ENCODE measurements at regions not wholly inside any gene's neighbourhood (a gene's known extent, or its start where the extent isn't known, plus 50 kb on each side); places are given as distances from the start of the nearest gene placed in this dataset.

GRCh38 chr13:105127732-105128131 is 1407.7 kb downstream of the EFNB2 start:
- DNase-seq (ENCODE audit: low spot score): no peak

- DNase-seq (ENCODE audit: low spot score): no peak
Observed at GRCh38 chr13:105121221-105121620, 1414.2 kb downstream of the EFNB2 start.

GRCh38 chr13:105118426-105118985 is 1417.0 kb downstream of the EFNB2 start:
- DNase-seq (ENCODE audit: low spot score): no peak

- no peak for DNase-seq (ENCODE audit: low spot score)
Observed at GRCh38 chr13:105116966-105117365, 1418.5 kb downstream of the EFNB2 start.

GRCh38 chr13:105112561-105112960 is 1422.9 kb downstream of the EFNB2 start:
- no peak for DNase-seq (ENCODE audit: low spot score)

GRCh38 chr13:105107781-105108180 is 1427.7 kb downstream of the EFNB2 start:
- no peak for DNase-seq (ENCODE audit: low spot score)

- no peak for DNase-seq (ENCODE audit: low spot score)
Observed at GRCh38 chr13:105105471-105105870, 1430.0 kb downstream of the EFNB2 start.

DNA sequence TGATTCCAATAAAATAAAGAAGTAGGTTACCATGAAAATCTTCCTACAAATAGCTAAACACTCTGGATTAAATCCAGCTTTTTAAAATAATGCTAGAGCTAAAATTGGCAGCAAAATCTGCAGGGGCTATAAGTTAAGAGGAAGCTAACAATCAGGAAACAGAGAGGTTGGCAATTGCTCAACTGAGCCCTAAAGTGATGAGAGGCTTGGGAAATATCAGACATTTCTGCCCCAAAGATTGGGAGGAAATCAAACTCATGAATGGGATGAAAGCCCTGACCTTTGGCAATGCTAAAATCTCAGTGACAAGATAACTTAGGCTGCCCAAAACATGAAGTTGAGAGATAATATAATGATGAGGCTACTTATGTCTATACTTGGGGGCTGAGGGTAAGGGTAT is 1437.9 kb downstream of the EFNB2 start:
- no peak for DNase-seq (ENCODE audit: low spot score)

GRCh38 chr13:105089858-105090643 is 1445.4 kb downstream of the EFNB2 start:
- no peak for DNase-seq (ENCODE audit: low spot score)

GRCh38 chr13:105087945-105088344 is 1447.5 kb downstream of the EFNB2 start:
- DNase-seq (ENCODE audit: low spot score): no peak

DNA sequence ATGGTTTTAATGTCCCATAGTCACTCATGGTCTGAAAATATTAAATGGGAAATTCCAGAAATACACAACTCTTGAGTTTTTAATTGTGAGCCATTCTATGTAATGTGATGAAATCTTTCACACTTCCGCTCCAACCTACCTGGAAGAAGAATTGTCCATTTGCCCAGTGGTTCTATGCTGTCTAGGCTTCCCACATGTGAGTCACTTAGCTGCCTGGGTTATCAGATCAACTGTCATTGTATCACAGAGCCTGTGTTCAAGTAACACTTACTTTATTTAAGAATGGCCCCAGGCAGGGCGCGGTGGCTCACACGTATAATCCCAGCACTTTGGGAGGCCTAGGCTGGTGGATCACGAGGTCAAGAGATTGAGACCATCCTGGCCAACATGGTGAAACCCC is 1450.5 kb downstream of the EFNB2 start:
- DNase-seq (ENCODE audit: low spot score): no peak

GRCh38 chr13:105083992-105084391 is 1451.5 kb downstream of the EFNB2 start:
- no peak for DNase-seq (ENCODE audit: low spot score)

- DNase-seq (ENCODE audit: low spot score): no peak
Observed at GRCh38 chr13:105074755-105075154, 1460.7 kb downstream of the EFNB2 start.

- no peak for DNase-seq (ENCODE audit: low spot score)
Observed at GRCh38 chr13:105073041-105073440, 1462.4 kb downstream of the EFNB2 start.

GRCh38 chr13:105070452-105070851 is 1465.0 kb downstream of the EFNB2 start:
- no peak for DNase-seq (ENCODE audit: low spot score)

- DNase-seq (ENCODE audit: low spot score): no peak
Observed at GRCh38 chr13:105069106-105069505, 1466.4 kb downstream of the EFNB2 start.

DNA sequence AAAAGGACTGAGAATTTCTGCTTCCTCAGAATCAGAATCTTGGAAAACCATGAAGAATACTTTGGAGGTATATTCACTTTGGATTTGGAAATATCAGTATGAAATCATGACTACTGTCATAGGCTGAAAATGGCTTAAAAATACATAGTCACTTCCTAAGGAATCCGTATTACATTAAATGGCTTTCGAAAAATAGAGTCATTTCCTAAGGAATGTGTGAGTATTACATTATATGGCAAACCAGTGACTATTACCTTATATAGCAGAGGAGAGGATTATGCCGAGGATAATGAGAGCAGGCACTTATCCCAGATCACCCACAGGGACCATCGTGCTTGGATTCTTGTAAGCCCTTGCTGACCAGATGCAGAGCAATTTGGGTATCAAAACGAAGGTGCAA is 1471.8 kb downstream of the EFNB2 start:
- no peak for DNase-seq (ENCODE audit: low spot score)

DNA sequence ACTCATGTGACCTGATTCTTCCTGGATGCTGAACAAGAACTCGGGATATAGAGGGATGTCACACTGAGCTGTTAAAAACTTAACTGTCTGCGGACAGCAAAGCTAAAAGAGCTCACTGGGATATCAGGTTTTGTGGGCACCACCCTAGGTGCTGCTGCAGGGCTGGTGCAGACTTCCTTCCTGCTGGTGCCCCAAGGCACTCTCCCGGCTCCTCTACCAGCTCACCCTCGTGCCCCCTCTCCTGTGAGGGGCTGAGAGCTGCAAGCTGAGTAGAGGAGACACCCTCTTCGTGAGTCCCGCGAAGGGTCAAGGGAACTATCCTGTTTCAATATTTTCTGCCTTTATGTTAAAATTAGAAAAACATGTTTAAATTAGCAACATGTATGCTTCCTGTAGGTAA is 1475.7 kb downstream of the EFNB2 start:
- no peak for DNase-seq (ENCODE audit: low spot score)

- no peak for DNase-seq (ENCODE audit: low spot score)
Observed at GRCh38 chr13:105058517-105058916, 1476.9 kb downstream of the EFNB2 start.

DNA sequence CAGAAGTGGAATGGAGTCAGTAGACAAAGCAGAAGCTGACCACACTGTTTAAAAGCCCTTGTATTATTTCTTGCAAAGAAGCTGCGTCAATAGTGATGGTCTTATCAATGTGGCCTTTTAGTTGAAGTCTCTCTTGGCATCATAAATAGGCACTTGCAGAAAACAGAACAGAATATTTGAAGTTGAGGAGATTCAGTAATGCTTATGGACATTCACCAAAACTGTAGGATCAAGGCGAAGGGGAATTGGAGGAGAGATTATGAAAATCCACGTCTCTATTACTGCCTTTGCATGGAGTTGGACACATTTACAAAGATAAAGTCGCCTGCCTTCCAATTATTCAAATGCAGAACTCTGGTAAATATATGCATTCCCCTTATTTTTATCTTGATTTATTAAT is 1482.8 kb downstream of the EFNB2 start:
- no peak for DNase-seq (ENCODE audit: low spot score)

DNA sequence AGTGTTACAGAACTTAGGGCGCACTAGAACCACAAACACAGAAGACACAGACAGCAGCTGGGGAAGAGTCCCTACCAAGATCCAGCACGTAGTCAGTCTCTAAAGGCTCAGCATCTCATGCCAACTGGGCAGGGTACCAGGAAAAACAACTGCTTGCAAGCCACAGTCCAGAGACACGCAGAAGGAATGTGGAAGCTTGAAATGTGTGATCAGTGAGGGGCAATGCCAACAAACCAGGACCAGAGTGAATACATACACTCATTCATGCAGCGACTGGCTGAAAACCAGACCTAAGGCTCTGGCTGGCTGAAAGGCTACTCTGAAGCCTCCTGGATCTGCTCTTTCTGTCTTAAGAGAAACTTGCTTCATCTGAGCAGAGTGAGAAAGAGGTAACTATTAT is 1484.8 kb downstream of the EFNB2 start:
- DNase-seq (ENCODE audit: low spot score): no peak

DNA sequence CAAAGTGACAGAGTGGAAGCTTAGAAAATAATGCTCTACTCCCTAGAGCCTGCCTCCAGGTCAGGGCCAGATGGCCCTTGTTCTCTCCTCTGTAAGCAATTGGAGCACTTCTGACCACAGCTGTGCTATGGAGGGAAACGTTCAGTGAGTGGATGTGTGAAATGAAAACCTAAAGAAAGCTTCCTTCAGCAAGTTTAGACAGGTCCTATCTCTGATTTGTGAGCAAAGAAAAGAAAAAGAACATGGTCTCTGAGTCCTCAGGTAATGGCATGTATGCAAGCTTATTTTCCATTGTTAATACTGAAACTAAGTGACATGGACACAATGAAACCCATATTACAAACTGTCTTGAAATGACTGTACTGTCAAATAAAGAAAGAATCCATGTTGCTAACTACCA is 1486.8 kb downstream of the EFNB2 start:
- DNase-seq (ENCODE audit: low spot score): no peak

DNA sequence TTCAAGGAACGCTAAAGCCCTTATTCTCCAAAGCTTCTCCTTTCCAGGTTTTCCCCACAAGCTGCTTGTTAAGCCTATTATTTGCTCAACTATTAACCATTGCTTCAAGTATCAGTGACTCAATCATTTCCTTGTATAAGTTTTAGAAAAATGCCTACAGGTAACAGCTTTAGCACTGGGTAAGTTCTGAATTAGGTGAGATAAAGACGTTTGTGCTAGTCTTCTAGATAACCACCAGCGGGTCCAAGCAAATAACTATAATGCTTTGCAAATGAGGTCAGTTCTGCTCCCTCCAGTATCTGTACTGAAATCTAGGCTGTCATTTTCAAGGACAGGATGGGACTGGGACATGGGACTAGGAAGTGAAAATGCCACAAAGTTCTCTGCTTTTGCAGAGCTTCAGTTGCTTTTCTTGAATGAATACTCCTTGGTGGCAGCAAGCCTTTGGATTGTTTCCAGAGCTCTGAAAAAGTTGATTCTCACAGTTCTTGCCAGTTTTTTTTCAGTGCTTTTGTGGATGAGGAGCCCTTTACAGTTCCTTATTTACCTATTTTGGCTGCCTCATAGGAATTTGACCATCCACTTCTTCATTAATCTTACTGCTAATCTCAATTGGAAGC is 1487.7 kb downstream of the EFNB2 start:
- DNase-seq (ENCODE audit: low spot score): no peak

DNA sequence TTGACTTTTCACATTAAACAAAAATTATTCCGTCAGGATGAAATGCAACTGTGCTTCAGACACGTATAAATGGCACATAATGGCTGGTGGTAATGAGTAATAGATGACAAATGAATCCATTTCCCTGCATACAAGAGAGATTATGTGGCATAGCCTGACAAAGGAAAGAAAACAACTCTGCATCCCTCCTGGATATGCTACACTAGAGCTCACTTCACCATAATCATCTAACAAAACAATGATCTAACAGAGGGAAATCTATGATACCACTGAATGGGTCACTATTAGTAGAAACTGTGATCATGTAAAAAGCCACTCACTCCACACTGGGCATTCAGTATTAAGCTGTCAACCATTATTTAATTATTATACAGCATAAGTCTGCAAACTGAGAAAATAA is 1498.4 kb downstream of the EFNB2 start:
- DNase-seq (ENCODE audit: low spot score): no peak
